ENCODE measurements at regions not wholly inside any gene's neighbourhood (a gene's known extent, or its start where the extent isn't known, plus 50 kb on each side); places are given as distances from the start of the nearest gene placed in this dataset.

GRCh38 chr16:13390986-13391305 is 489.5 kb downstream of the SHISA9 start:
- TF ChIP-seq CTCF (IDR thresholded peaks at IDR 0.05) (no peak), POLR2A (IDR thresholded peaks at IDR 0.05) (no peak)
